Bone marrow (tissue), 2 donors: ENCODE measurements at regions not wholly inside any gene's neighbourhood (a gene's known extent, or its start where the extent isn't known, plus 50 kb on each side); places are given as distances from the start of the nearest gene placed in this dataset.
"Not testable (repeated sequence)": the region's sequence is repeated elsewhere in the genome, so short reads cannot be mapped to it uniquely, and the experiment has no call there.

Source experiments
- DNase-seq, 2 donors: peaks; one replicate each; lab custom pipeline; 2025; lab: John Stamatoyannopoulos, UW

- no peak for DNase-seq
These were observed 323.9 kb upstream of the KCND2 start for GRCh38 chr7:119949053-119949452.

- DNase-seq: not testable (repeated sequence)
These were observed 322.5 kb upstream of the KCND2 start for GRCh38 chr7:119950390-119951041.

- not testable (repeated sequence) for DNase-seq
These were observed 321.4 kb upstream of the KCND2 start for GRCh38 chr7:119951614-119952013.

- DNase-seq: no peak
These were observed 315.6 kb upstream of the KCND2 start for GRCh38 chr7:119957335-119957734.

- DNase-seq: no peak
These were observed 313.2 kb upstream of the KCND2 start for GRCh38 chr7:119959811-119960210.

- DNase-seq: no peak
These were observed 309.3 kb upstream of the KCND2 start for GRCh38 chr7:119963654-119964053.

GRCh38 chr7:119964065-119964464, 308.9 kb upstream of the KCND2 start:
- DNase-seq: no peak

GRCh38 chr7:119964788-119965542, 308.0 kb upstream of the KCND2 start:
- no peak for DNase-seq

GRCh38 chr7:119967221-119967620, 305.8 kb upstream of the KCND2 start:
- no peak for DNase-seq

- not testable (repeated sequence) for DNase-seq
These were observed 304.6 kb upstream of the KCND2 start for GRCh38 chr7:119968411-119968810.

- no peak for DNase-seq
These were observed 303.9 kb upstream of the KCND2 start for GRCh38 chr7:119969054-119969453.

GRCh38 chr7:119969763-119970162, 303.2 kb upstream of the KCND2 start:
- no peak for DNase-seq

GRCh38 chr7:119974972-119975371, 298.0 kb upstream of the KCND2 start:
- DNase-seq: no peak

- no peak for DNase-seq
These were observed 290.1 kb upstream of the KCND2 start for GRCh38 chr7:119982884-119983283.

- no peak for DNase-seq
These were observed 289.5 kb upstream of the KCND2 start for GRCh38 chr7:119983468-119983867.

GRCh38 chr7:119984247-119984646, 288.7 kb upstream of the KCND2 start:
- DNase-seq: no peak

GRCh38 chr7:119988401-119988800, 284.6 kb upstream of the KCND2 start:
- DNase-seq: no peak

GRCh38 chr7:119994928-119995327, 278.0 kb upstream of the KCND2 start:
- no peak for DNase-seq

- DNase-seq: no peak
These were observed 276.3 kb upstream of the KCND2 start for GRCh38 chr7:119996634-119997033.

- DNase-seq: no peak
These were observed 273.1 kb upstream of the KCND2 start for GRCh38 chr7:119999738-120000475.

- no peak for DNase-seq
These were observed 267.3 kb upstream of the KCND2 start for GRCh38 chr7:120005720-120006119.

- DNase-seq: not testable (repeated sequence)
These were observed 258.7 kb upstream of the KCND2 start for GRCh38 chr7:120014301-120014700.

- DNase-seq: no peak
These were observed 258.0 kb upstream of the KCND2 start for GRCh38 chr7:120014925-120015465.
